NB4 (cell line): ENCODE measurements at regions not wholly inside any gene's neighbourhood (a gene's known extent, or its start where the extent isn't known, plus 50 kb on each side); places are given as distances from the start of the nearest gene placed in this dataset.

ENCODE experiments used
- CTCF ChIP-seq: IDR thresholded peaks from one replicate; pipeline ENCODE4 v1.5.1; 2012; ENCODE audit warnings: low read depth, low read length
- MAX ChIP-seq: IDR thresholded peaks from 2 replicates; pipeline ENCODE4 v1.6.1; 2011; ENCODE audit warnings: low read depth, low read length
- POLR2A ChIP-seq: IDR thresholded peaks from 2 replicates; pipeline ENCODE4 v1.6.1; 2011; ENCODE audit warnings: mild to moderate bottlenecking; ENCODE audit not compliant: insufficient read length; ENCODE audit errors: extremely low read depth

- no peak for TF ChIP-seq CTCF
- TF ChIP-seq POLR2A = no peak
- no peak for TF ChIP-seq MAX
These were observed 70.7 kb upstream of the RANBP6 start for GRCh38 chr9:6086006-6086655.
